Panc1 (cell line): ENCODE measurements at regions not wholly inside any gene's neighbourhood (a gene's known extent, or its start where the extent isn't known, plus 50 kb on each side); places are given as distances from the start of the nearest gene placed in this dataset.

Experiments
- ATAC-seq: fragments of 200-7000 bp; cut with Tn5 transposase; 2 replicates; pipeline ENCODE4 v1.9.1; 2020; ENCODE audit warnings: mild to moderate bottlenecking, moderate library complexity
- BruUV-seq: library from RNA; stranded (reverse); fragments of 400-500 nt; replicated peaks from 2 replicates; lab custom pipeline; 2021; lab: Mats Ljungman, UMichigan
- CTCF ChIA-PET: fragments of 300-600 bp; sonication (Branson Sonifier 250); formaldehyde crosslinking; loops from one replicate; lab custom pipeline; 2022; ENCODE audit warnings: antibody characterized with exemption; lab: Charles Lee
- POLR2A ChIA-PET: fragments of 300-600 bp; sonication (Branson Sonifier 250); formaldehyde crosslinking; loops from one replicate; lab custom pipeline; 2022; ENCODE audit warnings: antibody characterized with exemption; lab: Charles Lee
- DNase-seq: peaks from one replicate; pipeline ENCODE4 v3.0.0-alpha.2; 2010; ENCODE audit warnings: low read depth, low spot score
- H3K27ac ChIP-seq: 2 replicates; pipeline ENCODE4 v1.5.1; 2011; ENCODE audit warnings: mild to moderate bottlenecking, low read length, inconsistent platforms
- H3K27me3 ChIP-seq: fragments of 200-500 bp; sonication (Bioruptor generic); 2 replicates; pipeline ENCODE4 v1.6.0; 2014; ENCODE audit warnings: low read length, inconsistent platforms; ENCODE audit not compliant: control insufficient read depth, insufficient read depth
- H3K36me3 ChIP-seq: fragments of 200-500 bp; sonication (Bioruptor generic); 2 replicates; pipeline ENCODE4 v1.5.1; 2014; ENCODE audit warnings: inconsistent platforms, mild to moderate bottlenecking, low read length, moderate library complexity; ENCODE audit not compliant: control insufficient read depth, insufficient read depth
- H3K4me1 ChIP-seq: 2 replicates; pipeline ENCODE4 v1.5.1; 2011; ENCODE audit warnings: inconsistent platforms, mild to moderate bottlenecking, low read length, moderate library complexity; ENCODE audit not compliant: control insufficient read depth, insufficient read depth
- H3K4me3 ChIP-seq, 2 experiments: 2 replicates each; pipeline ENCODE4 v1.5.1; 2011 to 2012; ENCODE audit warnings: low read depth in 2 of 2, low read length in 2 of 2, mild to moderate bottlenecking in 2 of 2, inconsistent platforms in 1 of 2, moderate library complexity in 1 of 2
- H3K9me3 ChIP-seq: fragments of 200-500 bp; sonication (Bioruptor generic); 2 replicates; pipeline ENCODE4 v1.5.1; 2014; ENCODE audit warnings: low read depth, mild to moderate bottlenecking, inconsistent platforms, low read length, moderate library complexity; ENCODE audit not compliant: control insufficient read depth, insufficient read depth
- POLR2AphosphoS5 ChIP-seq: IDR thresholded peaks from 2 replicates; pipeline ENCODE4 v1.6.1; 2012; ENCODE audit warnings: mild to moderate bottlenecking, low read depth, low read length, moderate library complexity
- REST ChIP-seq, 2 experiments: IDR thresholded peaks; 2 replicates each; pipeline ENCODE4 v1.6.1; 2011 to 2012; ENCODE audit warnings: low read depth in 2 of 2, control low read depth in 1 of 2, low read length in 1 of 2, mild to moderate bottlenecking in 1 of 2, moderate library complexity in 1 of 2; ENCODE audit not compliant: insufficient read depth in 1 of 2
- SIN3A ChIP-seq: IDR thresholded peaks from 2 replicates; pipeline ENCODE4 v1.6.1; 2012; ENCODE audit warnings: low read depth, mild to moderate bottlenecking, low read length, moderate library complexity, borderline replicate concordance; ENCODE audit not compliant: insufficient read depth
- TCF7L2 ChIP-seq: IDR thresholded peaks from 2 replicates; pipeline ENCODE4 v1.6.1; 2011; ENCODE audit warnings: mild to moderate bottlenecking, low read depth, low read length, inconsistent platforms
- in situ Hi-C: cut with HindIII; loops from 2 replicates; pipeline ENCODE4 v1.10.0; 2016; ENCODE audit warnings: low sequenced_read_pairs, low pct_unique_long_range_greater_than_20kb
- intact Hi-C: fragments of 100-400 bp; cut with micrococcal nuclease; formaldehyde crosslinking; loops from one replicate; pipeline ENCODE4 v1.10.0; 2022; ENCODE audit not compliant: unreplicated experiment
- TF ChIP-seq, protein P1 (sequence below): fragments of 450-650 bp; IDR thresholded peaks from 2 replicates; pipeline ENCODE4 v1.5.1; 2017; ENCODE audit warnings: mild to moderate bottlenecking

- POLR2A ChIA-PET, result no interaction called here
Observed at GRCh38 chr19:31531326-31531725, 182.1 kb upstream of the TSHZ3 start.

GRCh38 chr19:31532034-31532433, 182.8 kb upstream of the TSHZ3 start:
- H3K27ac ChIP-seq, result no peak overlapping the region
- H3K4me1 ChIP-seq, result no peaks in the 10 kb centered on the region
- no peaks in the 10 kb centered on the region for H3K27me3 ChIP-seq
- no peak for TF ChIP-seq REST (IDR thresholded peaks at IDR 0.05; ENCODE audit: insufficient read depth in 1 of 2, low read depth in 2 of 2, low read length in 1 of 2)
- no peak for TF ChIP-seq POLR2AphosphoS5
- TF ChIP-seq, protein P1, sequence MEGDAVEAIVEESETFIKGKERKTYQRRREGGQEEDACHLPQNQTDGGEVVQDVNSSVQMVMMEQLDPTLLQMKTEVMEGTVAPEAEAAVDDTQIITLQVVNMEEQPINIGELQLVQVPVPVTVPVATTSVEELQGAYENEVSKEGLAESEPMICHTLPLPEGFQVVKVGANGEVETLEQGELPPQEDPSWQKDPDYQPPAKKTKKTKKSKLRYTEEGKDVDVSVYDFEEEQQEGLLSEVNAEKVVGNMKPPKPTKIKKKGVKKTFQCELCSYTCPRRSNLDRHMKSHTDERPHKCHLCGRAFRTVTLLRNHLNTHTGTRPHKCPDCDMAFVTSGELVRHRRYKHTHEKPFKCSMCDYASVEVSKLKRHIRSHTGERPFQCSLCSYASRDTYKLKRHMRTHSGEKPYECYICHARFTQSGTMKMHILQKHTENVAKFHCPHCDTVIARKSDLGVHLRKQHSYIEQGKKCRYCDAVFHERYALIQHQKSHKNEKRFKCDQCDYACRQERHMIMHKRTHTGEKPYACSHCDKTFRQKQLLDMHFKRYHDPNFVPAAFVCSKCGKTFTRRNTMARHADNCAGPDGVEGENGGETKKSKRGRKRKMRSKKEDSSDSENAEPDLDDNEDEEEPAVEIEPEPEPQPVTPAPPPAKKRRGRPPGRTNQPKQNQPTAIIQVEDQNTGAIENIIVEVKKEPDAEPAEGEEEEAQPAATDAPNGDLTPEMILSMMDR, result no peak
- TF ChIP-seq TCF7L2, result no peak
- no peak for TF ChIP-seq SIN3A
- intact Hi-C loops (no loop called here), in situ Hi-C loops (no loop called here)
- no peak for DNase-seq
- no peak for ATAC-seq
- POLR2A ChIA-PET, result no interaction called here
- no TSS peak for BruUV-seq
- no peaks in the 10 kb centered on the region for H3K36me3 ChIP-seq
- CTCF ChIA-PET, result no interaction called here
- H3K4me3 ChIP-seq, result no peak overlapping the region
- H3K9me3 ChIP-seq, result no peaks in the 10 kb centered on the region

More at GRCh38 chr19:31531326-31531725, 182.1 kb upstream of the TSHZ3 start:
- H3K27ac ChIP-seq, result no peak overlapping the region
- no peaks in the 10 kb centered on the region for H3K27me3 ChIP-seq
- in situ Hi-C loops, result no loop called here
- H3K9me3 ChIP-seq, result no peaks in the 10 kb centered on the region
- H3K36me3 ChIP-seq, result no peaks in the 10 kb centered on the region
- intact Hi-C loops, result no loop called here
- DNase-seq (no peak), ATAC-seq (no peak)
- no TSS peak for BruUV-seq
- no peaks in the 10 kb centered on the region for H3K4me1 ChIP-seq
- TF ChIP-seq, protein P1, result no peak
- TF ChIP-seq TCF7L2 (no peak), POLR2AphosphoS5 (no peak), REST (IDR thresholded peaks at IDR 0.05; ENCODE audit: insufficient read depth in 1 of 2, low read depth in 2 of 2, low read length in 1 of 2) (no peak), SIN3A (no peak)
- CTCF ChIA-PET, result no interaction called here
- no peak overlapping the region for H3K4me3 ChIP-seq
